Effector memory CD4-positive, alpha-beta T cell (primary cell): ENCODE measurements at regions not wholly inside any gene's neighbourhood (a gene's known extent, or its start where the extent isn't known, plus 50 kb on each side); places are given as distances from the start of the nearest gene placed in this dataset.

ENCODE experiments used
- DNase-seq, 3 donors: peaks; one replicate each; pipeline ENCODE4 v3.0.0-alpha.2; 2020
- H3K27ac ChIP-seq: 2 replicates; pipeline ENCODE4 v1.7.0; 2013; ENCODE audit warnings: mild to moderate bottlenecking, low read length, moderate library complexity; ENCODE audit not compliant: insufficient read depth, poor library complexity, severe bottlenecking
- H3K27me3 ChIP-seq: replicated peaks from 2 replicates; pipeline ENCODE4 v1.7.0; 2013; ENCODE audit warnings: mild to moderate bottlenecking, low read length; ENCODE audit not compliant: insufficient read depth, control insufficient read depth, poor library complexity, severe bottlenecking
- H3K36me3 ChIP-seq: 2 replicates; pipeline ENCODE4 v1.7.0; 2013; ENCODE audit warnings: mild to moderate bottlenecking, low read length, moderate library complexity; ENCODE audit not compliant: control insufficient read depth, insufficient read depth
- H3K4me1 ChIP-seq: 2 replicates; pipeline ENCODE4 v1.7.0; 2013; ENCODE audit warnings: low read length, mild to moderate bottlenecking; ENCODE audit not compliant: control insufficient read depth, insufficient read depth, poor library complexity, severe bottlenecking
- H3K4me3 ChIP-seq: 2 replicates; pipeline ENCODE4 v1.7.0; 2013; ENCODE audit warnings: low read length, low read depth, mild to moderate bottlenecking; ENCODE audit not compliant: insufficient read depth, poor library complexity, severe bottlenecking
- H3K9me3 ChIP-seq: 2 replicates; pipeline ENCODE4 v1.7.0; 2013; ENCODE audit warnings: mild to moderate bottlenecking, low read length, moderate library complexity; ENCODE audit not compliant: control insufficient read depth

DNA sequence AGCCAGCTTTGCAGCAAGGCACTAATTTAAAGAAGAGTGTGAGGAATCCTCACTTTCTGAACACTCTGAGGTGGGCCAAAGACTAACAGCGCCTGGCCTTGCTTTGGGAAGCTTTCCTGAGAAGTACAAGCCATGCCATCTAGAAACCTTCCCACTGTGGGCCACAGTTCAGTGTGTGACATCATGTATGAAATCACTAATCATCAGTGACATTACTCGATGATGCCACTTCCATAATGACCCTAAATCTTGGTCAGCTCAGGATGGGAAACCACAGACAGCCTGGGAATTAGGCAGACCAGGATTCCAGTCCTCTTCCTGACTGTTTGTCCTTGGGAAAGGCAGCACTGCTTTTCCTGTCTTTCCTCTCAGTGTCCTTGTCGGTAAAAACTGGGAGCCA, 54.2 kb upstream of the HSPA9 start:
- H3K4me1 ChIP-seq = no peaks in the 10 kb centered on the region
- no peak for DNase-seq
- H3K27ac ChIP-seq = no peak overlapping the region
- no peaks in the 10 kb centered on the region for H3K9me3 ChIP-seq
- no peaks in the 10 kb centered on the region for H3K36me3 ChIP-seq
- peaks cover 11% of the 10 kb centered on the region for H3K27me3 ChIP-seq
- H3K4me3 ChIP-seq = no peak overlapping the region

DNA sequence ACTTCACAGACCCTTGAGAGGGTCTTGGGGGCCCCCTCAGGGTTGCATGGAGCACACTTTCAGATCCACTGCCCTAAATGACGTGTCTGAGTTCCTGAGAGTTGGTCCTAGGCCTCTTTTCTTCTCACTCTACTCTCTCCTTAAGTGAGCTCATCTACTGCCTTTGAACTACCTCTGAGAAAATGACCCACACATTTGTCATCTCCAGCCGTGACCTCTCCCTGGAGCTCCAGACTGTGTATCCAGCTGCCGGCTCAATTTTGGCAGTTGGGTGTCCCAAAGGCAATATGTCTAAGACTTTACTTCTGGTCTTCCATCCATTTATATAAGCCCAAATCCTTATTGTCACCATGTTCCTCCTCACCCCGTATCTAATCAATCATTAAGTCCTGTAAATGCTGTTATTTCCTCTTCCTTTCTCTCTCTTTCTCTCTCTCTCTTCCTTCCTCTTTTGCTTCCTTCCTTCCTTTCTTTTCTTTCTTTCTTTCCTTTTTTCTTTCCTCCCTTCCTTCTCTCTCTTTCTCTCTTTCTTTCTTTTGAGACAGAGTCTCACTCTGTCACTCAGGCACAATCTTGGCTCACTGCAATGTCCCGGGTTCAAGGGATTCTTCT, 51.2 kb upstream of the HSPA9 start:
- no peaks in the 10 kb centered on the region for H3K27me3 ChIP-seq
- H3K36me3 ChIP-seq = no peaks in the 10 kb centered on the region
- H3K4me1 ChIP-seq = no peaks in the 10 kb centered on the region
- no peak overlapping the region for H3K27ac ChIP-seq
- no peaks in the 10 kb centered on the region for H3K9me3 ChIP-seq
- H3K4me3 ChIP-seq = no peak overlapping the region
- DNase-seq = no peak

DNA sequence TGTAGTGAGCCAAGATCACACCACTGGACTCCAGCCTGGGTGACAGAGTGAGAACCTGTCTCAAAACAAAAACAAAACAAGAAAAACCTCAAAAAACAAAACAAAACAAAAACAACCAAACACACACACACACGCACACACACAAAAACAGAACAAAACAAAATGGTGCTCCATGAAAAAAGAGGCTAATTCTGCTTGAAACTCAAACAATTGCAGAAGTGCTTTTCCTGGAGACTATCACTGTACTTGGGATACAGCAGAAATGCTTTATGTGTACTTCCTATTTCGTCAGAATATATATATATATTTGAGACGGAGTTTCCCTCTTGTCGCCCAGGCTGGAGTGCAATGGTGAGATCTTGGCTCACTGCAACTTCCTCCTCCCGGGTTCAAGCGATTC, 49.9 kb upstream of the HSPA9 start:
- Histone ChIP-seq H3K9me3 (no peaks in the 10 kb centered on the region), H3K27ac (no peak overlapping the region), H3K4me3 (no peak overlapping the region), H3K27me3 (no peaks in the 10 kb centered on the region), H3K36me3 (no peaks in the 10 kb centered on the region), H3K4me1 (no peaks in the 10 kb centered on the region)
- no peak for DNase-seq
